Fibroblast of lung (primary cell): ENCODE measurements at regions not wholly inside any gene's neighbourhood (a gene's known extent, or its start where the extent isn't known, plus 50 kb on each side); places are given as distances from the start of the nearest gene placed in this dataset.

ENCODE experiments used
- DNase-seq, 2 donors: peaks; one replicate each; pipeline versions ENCODE4 v3.0.0 to v3.0.0-alpha.2; 2010; ENCODE audit warnings: low read depth in 2 of 2
- H2AFZ ChIP-seq: 2 replicates; pipeline ENCODE4 v1.5.1; 2012; ENCODE audit warnings: low read length, control low read depth, inconsistent platforms
- H3K27ac ChIP-seq: 2 replicates; pipeline ENCODE4 v1.5.1; 2011; ENCODE audit warnings: low read length, control low read depth; ENCODE audit not compliant: insufficient read depth
- H3K27me3 ChIP-seq: 2 replicates; pipeline ENCODE4 v1.5.1; 2011; ENCODE audit warnings: mild to moderate bottlenecking, low read length; ENCODE audit not compliant: control insufficient read depth, insufficient read depth
- H3K36me3 ChIP-seq: 2 replicates; pipeline ENCODE4 v1.5.1; 2011; ENCODE audit warnings: low read length; ENCODE audit not compliant: control insufficient read depth, insufficient read depth
- H3K4me1 ChIP-seq: 2 replicates; pipeline ENCODE4 v1.5.1; 2011; ENCODE audit warnings: low read length; ENCODE audit not compliant: control insufficient read depth, insufficient read depth; ENCODE audit errors: extremely low read depth
- H3K4me2 ChIP-seq: 2 replicates; pipeline ENCODE4 v1.5.1; 2011; ENCODE audit warnings: low read length, control low read depth; ENCODE audit not compliant: insufficient read depth; ENCODE audit errors: extremely low read depth
- H3K4me3 ChIP-seq, 4 experiments: fragments of 200-600 bp in 1 of 4; sonication (generic) in 1 of 4; replicated peaks in 1 of 4; 2 replicates each; pipeline ENCODE4 v1.5.1; 2011 to 2016; ENCODE audit warnings: low read length in 4 of 4, low read depth in 3 of 4, mild to moderate bottlenecking in 3 of 4, control low read depth in 2 of 4, inconsistent platforms in 1 of 4, mixed read lengths in 1 of 4; ENCODE audit not compliant: insufficient read depth in 1 of 4; ENCODE audit errors: control extremely low read depth in 1 of 4
- H3K79me2 ChIP-seq: 2 replicates; pipeline ENCODE4 v1.5.1; 2012; ENCODE audit warnings: mild to moderate bottlenecking, low read length, inconsistent platforms; ENCODE audit not compliant: control insufficient read depth, insufficient read depth
- H3K9ac ChIP-seq: 2 replicates; pipeline ENCODE4 v1.5.1; 2011; ENCODE audit warnings: mild to moderate bottlenecking, low read length, control low read depth; ENCODE audit not compliant: insufficient read depth
- H3K9me3 ChIP-seq: 2 replicates; pipeline ENCODE4 v1.5.1; 2012; ENCODE audit warnings: low read depth, low read length; ENCODE audit not compliant: control insufficient read depth, insufficient read depth
- H4K20me1 ChIP-seq: 2 replicates; pipeline ENCODE4 v1.5.1; 2011; ENCODE audit warnings: low read length; ENCODE audit not compliant: control insufficient read depth, insufficient read depth; ENCODE audit errors: extremely low read depth
- EZH2 ChIP-seq: IDR thresholded peaks from 2 replicates; pipeline ENCODE4 v1.5.1; 2012; ENCODE audit warnings: low read length, control low read depth, mild to moderate bottlenecking; ENCODE audit errors: missing control alignments
- TF ChIP-seq, protein P1 (sequence below), 2 donors: IDR thresholded peaks in 1 of 2; conservative IDR thresholded peaks in 1 of 2; 1 replicate in 1 of 2; 2 replicates in 1 of 2; pipeline ENCODE4 v1.5.1; 2011 to 2012; ENCODE audit warnings: low read length in 2 of 2, control low read depth in 1 of 2, inconsistent platforms in 1 of 2, low read depth in 1 of 2, mild to moderate bottlenecking in 1 of 2

DNA sequence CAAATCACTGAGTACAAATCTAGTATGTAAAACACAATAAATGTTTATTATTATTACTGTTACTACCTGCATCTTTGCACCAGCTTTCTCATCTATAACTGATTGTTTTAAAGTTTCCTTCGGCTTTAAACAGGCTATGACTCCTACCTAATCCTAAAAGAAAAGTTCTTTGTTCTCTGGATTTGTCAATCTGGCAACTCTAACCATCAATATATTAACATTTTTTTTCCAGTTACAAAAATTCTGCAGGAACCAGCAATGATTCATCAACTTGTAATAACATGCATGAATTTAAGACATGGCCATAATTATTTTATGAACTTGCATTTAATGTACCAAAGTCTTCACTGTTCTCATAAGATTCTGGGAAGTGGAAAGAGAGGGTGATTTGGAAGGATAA, 228.5 kb downstream of the PIK3R1 start:
- H3K4me1 ChIP-seq, result no peaks in the 10 kb centered on the region

DNA sequence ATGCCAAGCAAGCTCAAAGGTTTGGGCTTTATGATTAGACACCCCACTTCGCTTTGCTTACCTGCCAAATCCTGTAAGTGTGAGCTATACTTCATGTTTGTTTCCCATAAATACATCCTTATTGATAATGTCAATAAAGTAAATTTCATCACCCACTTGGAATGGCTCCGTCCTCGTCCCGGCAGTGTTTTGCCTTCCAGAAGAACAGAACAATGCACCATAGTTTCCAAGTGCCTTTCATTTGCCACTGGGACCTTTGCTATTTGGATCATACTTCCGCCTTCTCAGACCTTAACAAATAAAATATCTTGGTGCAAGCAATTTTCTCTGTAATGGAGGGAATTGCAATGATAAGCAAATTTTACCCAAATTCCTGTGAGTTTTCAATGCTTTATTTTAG, 229.3 kb downstream of the PIK3R1 start:
- Histone ChIP-seq H3K27me3 (no peaks in the 10 kb centered on the region), H3K4me1 (no peaks in the 10 kb centered on the region), H4K20me1 (no peaks in the 10 kb centered on the region), H3K9me3 (no peaks in the 10 kb centered on the region), H3K27ac (no peak overlapping the region), H3K4me2 (no peak overlapping the region), H3K36me3 (no peaks in the 10 kb centered on the region), H3K4me3 (no peak overlapping the region), H3K79me2 (no peaks in the 10 kb centered on the region), H3K9ac (no peak overlapping the region), H2AFZ (no peak overlapping the region)
- DNase-seq, result no peak
- TF ChIP-seq, protein P1, sequence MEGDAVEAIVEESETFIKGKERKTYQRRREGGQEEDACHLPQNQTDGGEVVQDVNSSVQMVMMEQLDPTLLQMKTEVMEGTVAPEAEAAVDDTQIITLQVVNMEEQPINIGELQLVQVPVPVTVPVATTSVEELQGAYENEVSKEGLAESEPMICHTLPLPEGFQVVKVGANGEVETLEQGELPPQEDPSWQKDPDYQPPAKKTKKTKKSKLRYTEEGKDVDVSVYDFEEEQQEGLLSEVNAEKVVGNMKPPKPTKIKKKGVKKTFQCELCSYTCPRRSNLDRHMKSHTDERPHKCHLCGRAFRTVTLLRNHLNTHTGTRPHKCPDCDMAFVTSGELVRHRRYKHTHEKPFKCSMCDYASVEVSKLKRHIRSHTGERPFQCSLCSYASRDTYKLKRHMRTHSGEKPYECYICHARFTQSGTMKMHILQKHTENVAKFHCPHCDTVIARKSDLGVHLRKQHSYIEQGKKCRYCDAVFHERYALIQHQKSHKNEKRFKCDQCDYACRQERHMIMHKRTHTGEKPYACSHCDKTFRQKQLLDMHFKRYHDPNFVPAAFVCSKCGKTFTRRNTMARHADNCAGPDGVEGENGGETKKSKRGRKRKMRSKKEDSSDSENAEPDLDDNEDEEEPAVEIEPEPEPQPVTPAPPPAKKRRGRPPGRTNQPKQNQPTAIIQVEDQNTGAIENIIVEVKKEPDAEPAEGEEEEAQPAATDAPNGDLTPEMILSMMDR (conservative IDR thresholded peaks at IDR 0.05 in 1 of 2, IDR thresholded peaks at IDR 0.05 in 1 of 2; ENCODE audit: low read depth in 1 of 2, low read length in 2 of 2), result no peak
- no peak for TF ChIP-seq EZH2

More for the DNA sequence above, 228.5 kb downstream of the PIK3R1 start:
- Histone ChIP-seq H4K20me1 (no peaks in the 10 kb centered on the region), H3K4me3 (no peak overlapping the region), H3K9ac (no peak overlapping the region), H3K4me2 (no peak overlapping the region), H3K27ac (no peak overlapping the region), H3K79me2 (no peaks in the 10 kb centered on the region), H3K9me3 (no peaks in the 10 kb centered on the region), H3K27me3 (no peaks in the 10 kb centered on the region), H3K36me3 (no peaks in the 10 kb centered on the region), H2AFZ (no peak overlapping the region)
- DNase-seq, result no peak
- no peak for TF ChIP-seq EZH2
- TF ChIP-seq, protein P1 (conservative IDR thresholded peaks at IDR 0.05 in 1 of 2, IDR thresholded peaks at IDR 0.05 in 1 of 2; ENCODE audit: low read depth in 1 of 2, low read length in 2 of 2), result no peak

DNA sequence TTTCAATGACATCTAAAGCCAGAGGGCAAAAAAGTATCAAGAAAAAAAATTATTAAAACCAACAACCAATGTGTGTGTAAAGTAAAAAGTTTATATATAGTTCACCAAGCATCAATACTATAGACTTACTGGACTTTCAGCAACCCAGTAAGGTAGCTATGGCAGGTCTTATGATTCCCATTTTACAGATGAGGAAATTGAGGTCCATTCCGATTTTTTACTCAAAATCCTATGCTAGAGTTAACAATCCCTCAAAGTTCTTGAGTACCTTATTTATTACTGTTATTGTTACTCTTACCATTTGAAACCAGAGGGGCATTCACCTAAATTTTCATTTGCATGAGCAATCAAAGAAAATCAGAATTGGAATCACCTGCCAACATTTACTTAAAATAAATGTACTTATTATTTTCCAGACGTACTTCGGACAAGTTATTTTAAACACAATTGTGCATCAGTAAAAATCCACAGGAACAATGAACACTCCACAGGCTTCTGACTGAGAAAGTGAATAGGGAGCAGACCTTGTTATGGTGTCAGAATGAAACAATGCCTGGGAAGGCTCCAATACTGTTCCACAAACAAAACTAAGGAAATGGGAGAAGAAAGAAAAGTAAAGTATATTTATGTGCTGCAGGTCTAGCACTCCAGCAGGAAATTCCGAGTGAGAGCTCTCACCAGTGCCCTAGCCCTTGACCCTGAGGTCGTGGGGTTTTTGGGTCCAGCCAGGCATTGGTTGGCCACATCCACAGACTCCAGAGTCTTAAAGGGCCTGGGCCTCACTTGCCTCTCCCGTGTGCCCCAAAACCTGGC, 229.9 kb downstream of the PIK3R1 start:
- no peak overlapping the region for H3K9ac ChIP-seq
- H3K36me3 ChIP-seq, result no peaks in the 10 kb centered on the region
- no peak overlapping the region for H2AFZ ChIP-seq
- no peaks in the 10 kb centered on the region for H3K27me3 ChIP-seq
- H3K79me2 ChIP-seq, result no peaks in the 10 kb centered on the region
- H4K20me1 ChIP-seq, result no peaks in the 10 kb centered on the region
- no peak overlapping the region for H3K27ac ChIP-seq
- DNase-seq, result no peak
- no peaks in the 10 kb centered on the region for H3K4me1 ChIP-seq
- H3K9me3 ChIP-seq, result no peaks in the 10 kb centered on the region
- no peak overlapping the region for H3K4me3 ChIP-seq
- TF ChIP-seq EZH2, result no peak
- TF ChIP-seq, protein P1 (conservative IDR thresholded peaks at IDR 0.05 in 1 of 2, IDR thresholded peaks at IDR 0.05 in 1 of 2; ENCODE audit: low read depth in 1 of 2, low read length in 2 of 2), result no peak
- no peak overlapping the region for H3K4me2 ChIP-seq
